HepG2 (cell line): ENCODE measurements at regions not wholly inside any gene's neighbourhood (a gene's known extent, or its start where the extent isn't known, plus 50 kb on each side); places are given as distances from the start of the nearest gene placed in this dataset.

Experiments used
- ATAC-seq: fragments of 200-7000 bp; cut with Tn5 transposase; 3 replicates; pipeline ENCODE4 v1.9.1; 2020; ENCODE audit warnings: mild to moderate bottlenecking, moderate library complexity
- BruUV-seq: library from RNA; stranded (reverse); fragments of 400-500 nt; replicated peaks from 2 replicates; lab custom pipeline; 2021; lab: Mats Ljungman, UMichigan
- CTCF ChIA-PET: fragments of 300-600 bp; formaldehyde crosslinking; extraction: SDS; loops from one replicate; lab custom pipeline; 2021; ENCODE audit warnings: low total read pairs, inconsistent platforms, low intra/inter-chr PET ratio; lab: Yijun Ruan, JAX
- POLR2A ChIA-PET: fragments of 350-600 bp; sonication (Branson Sonifier 250); formaldehyde crosslinking; loops from one replicate; lab custom pipeline; 2020; ENCODE audit warnings: antibody characterized with exemption, inconsistent platforms; lab: Yijun Ruan, JAX
- DNase-seq: peaks from one replicate; pipeline ENCODE4 v3.0.0-alpha.2; 2015; ENCODE audit warnings: low spot score
- FAIRE-seq: peaks from 3 replicates; lab custom pipeline; 2011; peaks lifted over from hg19 to GRCh38; lab: Jason Lieb, UNC
- H2AFZ ChIP-seq: one replicate; pipeline ENCODE4 v1.6.1; 2011; ENCODE audit warnings: low read length, inconsistent platforms
- H3K27ac ChIP-seq: fragments of 300-600 bp; 3 replicates; pipeline ENCODE4 v1.8.0; 2011; ENCODE audit warnings: mixed run types, mild to moderate bottlenecking, mixed read lengths, low read length, inconsistent platforms; ENCODE audit not compliant: insufficient read depth; ENCODE audit errors: extremely low read length
- H3K27me3 ChIP-seq, 2 experiments: fragments of 200-600 bp in 1 of 2; 2 replicates in 1 of 2; 3 replicates in 1 of 2; pipeline versions ENCODE4 v1.6.0 to v1.8.0; 2011; ENCODE audit warnings: low read length in 2 of 2, mild to moderate bottlenecking in 2 of 2, moderate library complexity in 2 of 2, inconsistent platforms in 1 of 2; ENCODE audit not compliant: insufficient read depth in 2 of 2, control insufficient read depth in 1 of 2
- H3K36me3 ChIP-seq, 2 experiments: fragments of 200-600 bp in 1 of 2; replicated peaks in 1 of 2; 2 replicates in 1 of 2; 3 replicates in 1 of 2; pipeline versions ENCODE4 v1.5.1 to v1.8.0; 2011; ENCODE audit warnings: low read length in 2 of 2, inconsistent platforms in 1 of 2; ENCODE audit not compliant: insufficient read depth in 2 of 2, control insufficient read depth in 1 of 2
- H3K4me1 ChIP-seq: 2 replicates; pipeline ENCODE4 v1.5.1; 2012; ENCODE audit warnings: low read length, inconsistent platforms; ENCODE audit not compliant: insufficient read depth
- H3K4me2 ChIP-seq: 2 replicates; pipeline ENCODE4 v1.6.0; 2011; ENCODE audit warnings: low read depth, low read length, inconsistent platforms
- H3K4me3 ChIP-seq, 3 experiments: fragments of 200-600 bp in 1 of 3; sonication (generic), shearing (Covaris generic) in 1 of 3; replicated peaks in 1 of 3; 2 replicates each; pipeline ENCODE4 v1.5.1; 2011 to 2016; ENCODE audit warnings: low read length in 3 of 3, inconsistent platforms in 2 of 3, low read depth in 2 of 3, mild to moderate bottlenecking in 2 of 3, control low read depth in 1 of 3, mixed read lengths in 1 of 3; ENCODE audit not compliant: insufficient read depth in 1 of 3
- H3K79me2 ChIP-seq: one replicate; pipeline ENCODE4 v1.6.1; 2011; ENCODE audit warnings: low read length, inconsistent platforms; ENCODE audit not compliant: insufficient read depth
- H3K9ac ChIP-seq: 2 replicates; pipeline ENCODE4 v1.6.0; 2011; ENCODE audit warnings: mild to moderate bottlenecking, low read depth, low read length, inconsistent platforms; ENCODE audit not compliant: insufficient read depth
- H3K9me3 ChIP-seq: 2 replicates; pipeline ENCODE4 v1.5.1; 2012; ENCODE audit warnings: mild to moderate bottlenecking, low read length
- H4K20me1 ChIP-seq: 2 replicates; pipeline ENCODE4 v1.6.0; 2011; ENCODE audit warnings: inconsistent platforms, mild to moderate bottlenecking, low read length, moderate library complexity; ENCODE audit not compliant: insufficient read depth
- ATF6 ChIP-seq: sonication (generic); formaldehyde crosslinking; conservative IDR thresholded peaks from 2 replicates; pipeline ENCODE4 v1.4.0; 2020; ENCODE audit warnings: missing genetic modification reagents
- FOXC1 ChIP-seq: sonication (generic); formaldehyde crosslinking; IDR thresholded peaks from 2 replicates; pipeline ENCODE4 v1.8.0; 2022; ENCODE audit warnings: mild to moderate bottlenecking, missing genetic modification reagents, borderline replicate concordance
- MTF1 ChIP-seq: sonication (generic); formaldehyde crosslinking; IDR thresholded peaks from 2 replicates; pipeline ENCODE4 v1.5.0; 2020; ENCODE audit warnings: missing genetic modification reagents
- ZBTB33 ChIP-seq: sonication (generic); formaldehyde crosslinking; IDR thresholded peaks from 2 replicates; pipeline ENCODE4 v1.4.0; 2020; ENCODE audit warnings: missing genetic modification reagents
- ZFP62 ChIP-seq: sonication (generic); formaldehyde crosslinking; IDR thresholded peaks from 2 replicates; pipeline ENCODE4 v1.4.0; 2020; ENCODE audit warnings: missing genetic modification reagents
- ZNF225 ChIP-seq: sonication (generic); formaldehyde crosslinking; IDR thresholded peaks from 2 replicates; pipeline ENCODE4 v1.4.0; 2020; ENCODE audit warnings: mild to moderate bottlenecking, missing genetic modification reagents
- ZNF510 ChIP-seq: sonication (generic); formaldehyde crosslinking; IDR thresholded peaks from 2 replicates; pipeline ENCODE4 v1.4.0; 2020; ENCODE audit warnings: low read depth, mild to moderate bottlenecking, missing genetic modification reagents
- ZNF580 ChIP-seq: IDR thresholded peaks from 2 replicates; pipeline ENCODE4 v1.6.1; 2016; ENCODE audit warnings: low read depth, borderline replicate concordance
- WGBS: methylation state at CpG from one replicate; pipeline ENCODE4 v1.1.6; 2017; ENCODE audit warnings: low lambda C conversion rate; 5-methylcytosine and 5-hydroxymethylcytosine counted together
- in situ Hi-C: cut with HindIII; loops from 2 replicates; pipeline ENCODE4 v1.10.0; 2017; ENCODE audit warnings: low pct_unique_long_range_greater_than_20kb; ENCODE audit not compliant: extremely low pct_ligation_motif_present
- intact Hi-C: fragments of 100-400 bp; cut with micrococcal nuclease; formaldehyde crosslinking; loops from one replicate; pipeline ENCODE4 v1.10.0; 2022; ENCODE audit not compliant: unreplicated experiment

GRCh38 chr19:30069535-30070197 is 127.6 kb downstream of the URI1 start:
- FAIRE-seq (no peak), DNase-seq (no peak), ATAC-seq (no peak)
- H3K4me1 ChIP-seq: peaks cover 13% of the 10 kb centered on the region
- no peak overlapping the region for H3K4me2 ChIP-seq
- H4K20me1 ChIP-seq: no peaks in the 10 kb centered on the region
- no peaks in the 10 kb centered on the region for H3K9me3 ChIP-seq
- no TSS peak for BruUV-seq
- H3K27ac ChIP-seq: no peak overlapping the region
- no peak overlapping the region for H3K4me3 ChIP-seq
- TF ChIP-seq ZNF225 (CRISPR knock-in tag): no peak
- TF ChIP-seq ZBTB33 (CRISPR knock-in tag): no peak
- no peak for TF ChIP-seq MTF1
- no peak for TF ChIP-seq ZNF510
- TF ChIP-seq FOXC1 (CRISPR knock-in tag): no peak
- TF ChIP-seq ZNF580: no peak
- no peak for TF ChIP-seq ATF6
- no peak for TF ChIP-seq ZFP62 (CRISPR knock-in tag)
- ChIA-PET CTCF (no interaction called here), POLR2A (no interaction called here)
- H3K27me3 ChIP-seq: peaks cover 2 to 12% of the 10 kb centered on the region in 2 experiments; a peak in 3 of 5 replicates
- H3K79me2 ChIP-seq: no peaks in the 10 kb centered on the region
- intact Hi-C loops (no loop called here), in situ Hi-C loops (no loop called here)
- WGBS: 0% methylated on average over 2 of the region's 8 CpGs
- no peaks in the 10 kb centered on the region for H3K36me3 ChIP-seq
- no peak overlapping the region for H2AFZ ChIP-seq
- H3K9ac ChIP-seq: no peak overlapping the region
